ENCODE measurements at regions not wholly inside any gene's neighbourhood (a gene's known extent, or its start where the extent isn't known, plus 50 kb on each side); places are given as distances from the start of the nearest gene placed in this dataset.
"Not testable (repeated sequence)": the region's sequence is repeated elsewhere in the genome, so short reads cannot be mapped to it uniquely, and the experiment has no call there.

GRCh38 chr3:147333098-147333497 is 73.2 kb downstream of the ZIC4 start:
- DNase-seq (ENCODE audit: low read depth), result no peak

GRCh38 chr3:147328711-147329110 is 77.6 kb downstream of the ZIC4 start:
- no peak for DNase-seq (ENCODE audit: low read depth)

GRCh38 chr3:147324356-147324755 is 82.0 kb downstream of the ZIC4 start:
- no peak for DNase-seq (ENCODE audit: low read depth)

- DNase-seq (ENCODE audit: low read depth), result no peak
These were observed 87.4 kb downstream of the ZIC4 start for GRCh38 chr3:147318900-147319299.

- DNase-seq (ENCODE audit: low read depth), result not testable (repeated sequence)
These were observed 89.3 kb downstream of the ZIC4 start for GRCh38 chr3:147317080-147317479.

- DNase-seq (ENCODE audit: low read depth), result no peak
These were observed 92.8 kb downstream of the ZIC4 start for GRCh38 chr3:147313513-147313912.

GRCh38 chr3:147312786-147313280 is 93.5 kb downstream of the ZIC4 start:
- DNase-seq (ENCODE audit: low read depth), result no peak

- DNase-seq (ENCODE audit: low read depth), result no peak
These were observed 94.6 kb downstream of the ZIC4 start for GRCh38 chr3:147311716-147312115.

GRCh38 chr3:147305533-147306250 is 100.7 kb downstream of the ZIC4 start:
- DNase-seq (ENCODE audit: low read depth), result no peak

- DNase-seq (ENCODE audit: low read depth), result no peak
These were observed 101.6 kb downstream of the ZIC4 start for GRCh38 chr3:147304756-147305155.

- no peak for DNase-seq (ENCODE audit: low read depth)
These were observed 104.6 kb downstream of the ZIC4 start for GRCh38 chr3:147301781-147302180.

GRCh38 chr3:147299656-147300055 is 106.7 kb downstream of the ZIC4 start:
- no peak for DNase-seq (ENCODE audit: low read depth)

- DNase-seq (ENCODE audit: low read depth), result peak; percentile 96
These were observed 107.8 kb downstream of the ZIC4 start for GRCh38 chr3:147298511-147298982.

GRCh38 chr3:147297761-147298350 is 108.5 kb downstream of the ZIC4 start:
- no peak for DNase-seq (ENCODE audit: low read depth)

- DNase-seq (ENCODE audit: low read depth), result not testable (repeated sequence)
These were observed 119.0 kb downstream of the ZIC4 start for GRCh38 chr3:147287370-147287769.

- DNase-seq (ENCODE audit: low read depth), result no peak
These were observed 136.4 kb downstream of the ZIC4 start for GRCh38 chr3:147269907-147270306.

- peak; percentile 11 for DNase-seq (ENCODE audit: low read depth)
These were observed 138.9 kb downstream of the ZIC4 start for GRCh38 chr3:147267434-147267833.

GRCh38 chr3:147257944-147258343 is 148.4 kb downstream of the ZIC4 start:
- DNase-seq (ENCODE audit: low read depth), result no peak

GRCh38 chr3:147256739-147257138 is 149.6 kb downstream of the ZIC4 start:
- no peak for DNase-seq (ENCODE audit: low read depth)

GRCh38 chr3:147246906-147247305 is 159.4 kb downstream of the ZIC4 start:
- DNase-seq (ENCODE audit: low read depth), result no peak

GRCh38 chr3:147245638-147246037 is 160.7 kb downstream of the ZIC4 start:
- DNase-seq (ENCODE audit: low read depth), result not testable (repeated sequence)

- DNase-seq (ENCODE audit: low read depth), result not testable (repeated sequence)
These were observed 161.3 kb downstream of the ZIC4 start for GRCh38 chr3:147245022-147245421.

GRCh38 chr3:147244397-147244796 is 161.9 kb downstream of the ZIC4 start:
- DNase-seq (ENCODE audit: low read depth), result no peak

GRCh38 chr3:147240581-147240980 is 165.8 kb downstream of the ZIC4 start:
- DNase-seq (ENCODE audit: low read depth), result no peak

Measured in GM04504 (cell line).